K562 (cell line): ENCODE measurements at regions not wholly inside any gene's neighbourhood (a gene's known extent, or its start where the extent isn't known, plus 50 kb on each side); places are given as distances from the start of the nearest gene placed in this dataset.

ENCODE experiments used
- ATAC-seq: fragments of 200-7000 bp; cut with Tn5 transposase; 3 replicates; pipeline ENCODE4 v1.9.1; 2020; ENCODE audit warnings: moderate library complexity
- BruUV-seq: library from RNA; stranded (reverse); fragments of 400-500 nt; replicated peaks from 2 replicates; lab custom pipeline; 2021; lab: Mats Ljungman, UMichigan
- CTCF ChIA-PET: fragments of 300-600 bp; formaldehyde crosslinking; extraction: SDS; loops from one replicate; lab custom pipeline; 2021; ENCODE audit warnings: low intra/inter-chr PET ratio; lab: Yijun Ruan, JAX
- POLR2A ChIA-PET: fragments of 300-600, 350-650 bp; sonication (Branson Sonifier 250); formaldehyde crosslinking; extraction: SDS; loops from one replicate; lab custom pipeline; 2021; ENCODE audit warnings: antibody characterized with exemption, inconsistent platforms; lab: Yijun Ruan, JAX
- DNase-seq, 4 experiments: peaks; one replicate each; pipeline versions ENCODE4 v3.0.0 to v3.0.0-alpha.2; 2011 to 2018; ENCODE audit warnings: low spot score in 3 of 4, mixed read lengths in 3 of 4; ENCODE audit errors: extremely low read depth in 1 of 4
- FAIRE-seq: peaks from 2 replicates; lab custom pipeline; 2011; peaks lifted over from hg19 to GRCh38; lab: Jason Lieb, UNC
- H2AFZ ChIP-seq: 2 replicates; pipeline ENCODE4 v1.6.0; 2011; ENCODE audit warnings: low read depth, low read length, control low read depth, inconsistent platforms
- H3K27ac ChIP-seq: fragments of 200-600 bp; 3 replicates; pipeline ENCODE4 v1.8.0; 2011; ENCODE audit warnings: low read depth, mild to moderate bottlenecking, control low read depth, inconsistent platforms, low read length, moderate library complexity, mixed read lengths; ENCODE audit errors: extremely low read depth
- H3K27me3 ChIP-seq, 2 experiments: fragments of 300-600 bp in 1 of 2; 2 replicates in 1 of 2; 3 replicates in 1 of 2; pipeline versions ENCODE4 v1.6.0 to v1.8.0; 2011; ENCODE audit warnings: inconsistent platforms in 2 of 2, low read length in 2 of 2, mild to moderate bottlenecking in 1 of 2, mixed read lengths in 1 of 2, moderate library complexity in 1 of 2; ENCODE audit not compliant: control insufficient read depth in 2 of 2, insufficient read depth in 2 of 2
- H3K36me3 ChIP-seq: fragments of 300-600 bp; 3 replicates; pipeline ENCODE4 v1.8.0; 2011; ENCODE audit warnings: mild to moderate bottlenecking, low read length, inconsistent platforms; ENCODE audit not compliant: control insufficient read depth, insufficient read depth
- H3K4me1 ChIP-seq, 2 experiments: fragments of 200-600 bp in 1 of 2; replicated peaks in 1 of 2; 2 replicates in 1 of 2; 3 replicates in 1 of 2; pipeline versions ENCODE4 v1.5.1 to v1.8.0; 2011; ENCODE audit warnings: inconsistent platforms in 2 of 2, low read length in 2 of 2, mild to moderate bottlenecking in 1 of 2, mixed read lengths in 1 of 2, moderate library complexity in 1 of 2; ENCODE audit not compliant: control insufficient read depth in 2 of 2, insufficient read depth in 2 of 2
- H3K4me2 ChIP-seq: 2 replicates; pipeline ENCODE4 v1.6.1; 2011; ENCODE audit warnings: low read length, control low read depth, inconsistent platforms, mixed read lengths; ENCODE audit not compliant: insufficient read depth
- H3K4me3 ChIP-seq: fragments of 200-600 bp; sonication (generic), shearing (Covaris generic); 2 replicates; pipeline ENCODE4 v1.5.1; 2016; ENCODE audit warnings: control low read depth, inconsistent platforms
- H3K79me2 ChIP-seq: fragments of 200-600 bp; 3 replicates; pipeline ENCODE4 v1.8.0; 2011; ENCODE audit warnings: low read length, inconsistent platforms; ENCODE audit not compliant: control insufficient read depth, insufficient read depth
- H3K9ac ChIP-seq, 2 experiments: 2 replicates each; pipeline versions ENCODE4 v1.6.0 to v1.6.1; 2011; ENCODE audit warnings: low read depth in 2 of 2, low read length in 2 of 2, control low read depth in 1 of 2, inconsistent platforms in 1 of 2, mild to moderate bottlenecking in 1 of 2, mixed read lengths in 1 of 2; ENCODE audit not compliant: insufficient read depth in 1 of 2
- H3K9me1 ChIP-seq: one replicate; pipeline ENCODE4 v1.6.0; 2011; ENCODE audit warnings: inconsistent platforms, mild to moderate bottlenecking, low read length, moderate library complexity; ENCODE audit not compliant: control insufficient read depth, insufficient read depth
- H3K9me3 ChIP-seq: replicated peaks from 2 replicates; pipeline ENCODE4 v1.5.1; 2011; ENCODE audit warnings: low read depth, low read length, inconsistent platforms; ENCODE audit not compliant: control insufficient read depth, insufficient read depth
- H4K20me1 ChIP-seq: replicated peaks from 2 replicates; pipeline ENCODE4 v1.6.1; 2011; ENCODE audit warnings: low read length, inconsistent platforms, mixed read lengths; ENCODE audit not compliant: control insufficient read depth, insufficient read depth
- ADNP ChIP-seq: fragments of 200-800 bp; sonication (Bioruptor generic); IDR thresholded peaks from 2 replicates; pipeline ENCODE4 v1.6.1; 2016; ENCODE audit warnings: missing genetic modification characterization, missing compliant biosample characterization
- ATF1 ChIP-seq, 2 experiments: fragments of 450-650 bp in 1 of 2; IDR thresholded peaks; 2 replicates each; pipeline ENCODE4 v1.6.1; 2016; ENCODE audit warnings: missing compliant biosample characterization in 1 of 2, missing genetic modification characterization in 1 of 2
- E2F1 ChIP-seq: sonication (generic); formaldehyde crosslinking; IDR thresholded peaks from 2 replicates; pipeline ENCODE4 v1.8.1; 2023; ENCODE audit warnings: mild to moderate bottlenecking, missing genetic modification reagents, moderate library complexity
- ELK1 ChIP-seq: sonication (generic); formaldehyde crosslinking; IDR thresholded peaks from 2 replicates; pipeline ENCODE4 v1.8.1; 2022; ENCODE audit warnings: missing genetic modification reagents
- FOXJ3 ChIP-seq: sonication (generic); formaldehyde crosslinking; IDR thresholded peaks from 2 replicates; pipeline ENCODE4 v1.4.0; 2020; ENCODE audit warnings: mild to moderate bottlenecking, missing genetic modification reagents
- FOXM1 ChIP-seq, 2 experiments: fragments of 450-650 bp in 1 of 2; sonication (generic) in 1 of 2; formaldehyde crosslinking in 1 of 2; IDR thresholded peaks; 2 replicates each; pipeline versions ENCODE4 v1.6.1 to v1.9.0; 2017 to 2022; ENCODE audit warnings: low read depth in 2 of 2, mild to moderate bottlenecking in 2 of 2, missing genetic modification reagents in 1 of 2, moderate library complexity in 1 of 2
- GTF2A2 ChIP-seq: IDR thresholded peaks from 2 replicates; pipeline ENCODE4 v1.6.1; 2016; ENCODE audit warnings: mild to moderate bottlenecking, missing genetic modification characterization, missing compliant biosample characterization
- HMGN3 ChIP-seq: IDR thresholded peaks from 2 replicates; pipeline ENCODE4 v1.6.1; 2011; ENCODE audit warnings: borderline replicate concordance, low read depth, mild to moderate bottlenecking, mixed read lengths, low read length; ENCODE audit not compliant: insufficient read length; ENCODE audit errors: extremely low read depth
- KDM5B ChIP-seq: fragments of 200-600 bp; sonication (generic); IDR thresholded peaks from 2 replicates; pipeline ENCODE4 v1.6.1; 2012; ENCODE audit warnings: low read depth, mild to moderate bottlenecking, moderate library complexity, low read length, control low read depth, inconsistent platforms; ENCODE audit not compliant: insufficient replicate concordance
- RAD21 ChIP-seq, 2 experiments: fragments of 250-450 bp in 1 of 2; fragments of 450-650 bp in 1 of 2; sonication (Bioruptor Pico) in 1 of 2; formaldehyde crosslinking in 1 of 2; IDR thresholded peaks in 1 of 2; conservative IDR thresholded peaks in 1 of 2; 2 replicates each; pipeline versions ENCODE4 v1.4.0 to v1.8.0; 2020 to 2022; ENCODE audit warnings: mild to moderate bottlenecking in 2 of 2, moderate library complexity in 1 of 2
- SIN3B ChIP-seq: fragments of 450-650 bp; IDR thresholded peaks from 2 replicates; pipeline ENCODE4 v1.6.1; 2017; ENCODE audit warnings: low read depth, mild to moderate bottlenecking, moderate library complexity
- SNRNP70 ChIP-seq: fragments of 200-400 bp; formaldehyde crosslinking; optimal IDR thresholded peaks from 2 replicates; pipeline ENCODE3; 2017; ENCODE audit warnings: low read depth, low read length
- ZFX ChIP-seq: sonication (generic); formaldehyde crosslinking; IDR thresholded peaks from 2 replicates; pipeline ENCODE4 v1.8.0; 2022; ENCODE audit warnings: mild to moderate bottlenecking, missing genetic modification reagents, moderate library complexity
- ZNF197 ChIP-seq: fragments of 200-800 bp; sonication (Bioruptor generic); IDR thresholded peaks from 2 replicates; pipeline ENCODE4 v1.6.1; 2016; ENCODE audit warnings: low read depth, missing genetic modification characterization, missing compliant biosample characterization
- ZNF445 ChIP-seq: fragments of 250-450 bp; sonication (Bioruptor Pico); IDR thresholded peaks from 2 replicates; pipeline ENCODE4 v1.4.0; 2020; ENCODE audit warnings: low read depth, mild to moderate bottlenecking, moderate library complexity
- ZNF707 ChIP-seq: fragments of 250-450 bp; sonication (Bioruptor Pico); conservative IDR thresholded peaks from 2 replicates; pipeline ENCODE4 v1.8.0; 2022; ENCODE audit warnings: inconsistent platforms, mild to moderate bottlenecking, moderate library complexity
- ZNF77 ChIP-seq: fragments of 250-450 bp; sonication (Bioruptor Pico); IDR thresholded peaks from 2 replicates; pipeline ENCODE4 v1.5.0; 2020
- ZSCAN29 ChIP-seq: fragments of 450-650 bp; IDR thresholded peaks from 2 replicates; pipeline ENCODE4 v1.6.1; 2017
- WGBS: fragments of 100-300 bp; shearing (Covaris generic); methylation state at CpG from one replicate; pipeline ENCODE4 v1.1.6; 2016; ENCODE audit warnings: low coverage, mixed read lengths; ENCODE audit not compliant: insufficient coverage; ENCODE audit errors: missing lambda C conversion rate; 5-methylcytosine and 5-hydroxymethylcytosine counted together
- in situ Hi-C: fragments of 300-500 bp; cut with MboI; formaldehyde crosslinking; loops from 4 replicates; pipeline ENCODE4 v1.15.0; 2018; ENCODE audit warnings: inconsistent platforms, mixed read lengths
- intact Hi-C: fragments of 100-400 bp; cut with micrococcal nuclease; formaldehyde crosslinking; loops from 2 replicates; pipeline ENCODE4 v1.14.2; 2022
- TF ChIP-seq, protein P1 (sequence below), 2 experiments: fragments of 200-800 bp in 1 of 2; sonication (Bioruptor generic) in 1 of 2; sonication (generic) in 1 of 2; formaldehyde crosslinking in 1 of 2; IDR thresholded peaks in 1 of 2; conservative IDR thresholded peaks in 1 of 2; 2 replicates each; pipeline versions ENCODE4 v1.5.0 to v1.6.1; 2016 to 2020; ENCODE audit warnings: missing compliant biosample characterization in 1 of 2, missing genetic modification characterization in 1 of 2, missing genetic modification reagents in 1 of 2

GRCh38 chr18:78619854-78620253 is 359.8 kb upstream of the SALL3 start:
- Histone ChIP-seq H3K9me1 (no peaks in the 10 kb centered on the region), H3K36me3 (no peaks in the 10 kb centered on the region), H3K4me3 (no peak overlapping the region), H3K4me1 (no peaks in the 10 kb centered on the region), H4K20me1 (no peaks in the 10 kb centered on the region), H3K27me3 (peaks cover 0 to 7% of the 10 kb centered on the region in 2 experiments; a peak in 1 of 5 replicates), H3K79me2 (no peaks in the 10 kb centered on the region), H3K4me2 (no peak overlapping the region), H3K9me3 (no peaks in the 10 kb centered on the region), H3K27ac (no peak overlapping the region), H2AFZ (no peak overlapping the region), H3K9ac (no peak overlapping the region)
- no TSS peak for BruUV-seq
- in situ Hi-C loops, result no loop called here
- ATAC-seq (no peak), DNase-seq (no peak), FAIRE-seq (no peak)
- intact Hi-C loops, result no loop called here
- ChIA-PET POLR2A (no interaction called here), CTCF (no interaction called here)
- no peak for TF ChIP-seq ZSCAN29
- no peak for TF ChIP-seq ZNF77
- TF ChIP-seq RAD21 (CRISPR knock-in tag; conservative IDR thresholded peaks at IDR 0.05 in 1 of 2, IDR thresholded peaks at IDR 0.05 in 1 of 2), result no peak
- TF ChIP-seq ZNF445 (CRISPR knock-in tag), result no peak
- TF ChIP-seq FOXM1 (IDR thresholded peaks at IDR 0.05; ENCODE audit: low read depth), result no peak
- no peak for TF ChIP-seq FOXM1 (CRISPR knock-in tag; IDR thresholded peaks at IDR 0.05; ENCODE audit: low read depth)
- no peak for TF ChIP-seq GTF2A2 (tag)
- no peak for TF ChIP-seq ELK1 (CRISPR knock-in tag)
- TF ChIP-seq, protein P1, sequence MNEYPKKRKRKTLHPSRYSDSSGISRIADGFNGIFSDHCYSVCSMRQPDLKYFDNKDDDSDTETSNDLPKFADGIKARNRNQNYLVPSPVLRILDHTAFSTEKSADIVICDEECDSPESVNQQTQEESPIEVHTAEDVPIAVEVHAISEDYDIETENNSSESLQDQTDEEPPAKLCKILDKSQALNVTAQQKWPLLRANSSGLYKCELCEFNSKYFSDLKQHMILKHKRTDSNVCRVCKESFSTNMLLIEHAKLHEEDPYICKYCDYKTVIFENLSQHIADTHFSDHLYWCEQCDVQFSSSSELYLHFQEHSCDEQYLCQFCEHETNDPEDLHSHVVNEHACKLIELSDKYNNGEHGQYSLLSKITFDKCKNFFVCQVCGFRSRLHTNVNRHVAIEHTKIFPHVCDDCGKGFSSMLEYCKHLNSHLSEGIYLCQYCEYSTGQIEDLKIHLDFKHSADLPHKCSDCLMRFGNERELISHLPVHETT (CRISPR knock-in tag; conservative IDR thresholded peaks at IDR 0.05 in 1 of 2, IDR thresholded peaks at IDR 0.05 in 1 of 2), result no peak
- TF ChIP-seq SIN3B, result no peak
- no peak for TF ChIP-seq ATF1 (CRISPR knock-in tag; IDR thresholded peaks at IDR 0.05)
- no peak for TF ChIP-seq ATF1 (tag; IDR thresholded peaks at IDR 0.05)
- TF ChIP-seq ZNF707 (CRISPR knock-in tag), result no peak
- no peak for TF ChIP-seq E2F1 (CRISPR knock-in tag)
- no peak for TF ChIP-seq KDM5B
- TF ChIP-seq ADNP (tag), result no peak
- no peak for TF ChIP-seq ZNF197
- no peak for TF ChIP-seq ZFX (CRISPR knock-in tag)
- no peak for TF ChIP-seq FOXJ3 (CRISPR knock-in tag)
- TF ChIP-seq HMGN3, result no peak
- no peak for TF ChIP-seq SNRNP70
- WGBS, result under 1% methylated on average over 12 of the region's 13 CpGs
